OCI-LY3 (cell line): ENCODE measurements at regions not wholly inside any gene's neighbourhood (a gene's known extent, or its start where the extent isn't known, plus 50 kb on each side); places are given as distances from the start of the nearest gene placed in this dataset.

Experiments
- EZH2phosphoT487 ChIP-seq: fragments of 200-600 bp; shearing (Covaris generic); IDR thresholded peaks from 2 replicates; pipeline ENCODE4 v1.6.1; 2018; ENCODE audit warnings: antibody characterized with exemption, mixed run types, low read depth
- TF ChIP-seq, protein P1 (sequence below): fragments of 200-600, 300-600 bp; sonication (generic); IDR thresholded peaks from 2 replicates; pipeline ENCODE4 v1.5.1; 2014; ENCODE audit warnings: antibody characterized with exemption, low read length, low read depth

- TF ChIP-seq, protein P1, sequence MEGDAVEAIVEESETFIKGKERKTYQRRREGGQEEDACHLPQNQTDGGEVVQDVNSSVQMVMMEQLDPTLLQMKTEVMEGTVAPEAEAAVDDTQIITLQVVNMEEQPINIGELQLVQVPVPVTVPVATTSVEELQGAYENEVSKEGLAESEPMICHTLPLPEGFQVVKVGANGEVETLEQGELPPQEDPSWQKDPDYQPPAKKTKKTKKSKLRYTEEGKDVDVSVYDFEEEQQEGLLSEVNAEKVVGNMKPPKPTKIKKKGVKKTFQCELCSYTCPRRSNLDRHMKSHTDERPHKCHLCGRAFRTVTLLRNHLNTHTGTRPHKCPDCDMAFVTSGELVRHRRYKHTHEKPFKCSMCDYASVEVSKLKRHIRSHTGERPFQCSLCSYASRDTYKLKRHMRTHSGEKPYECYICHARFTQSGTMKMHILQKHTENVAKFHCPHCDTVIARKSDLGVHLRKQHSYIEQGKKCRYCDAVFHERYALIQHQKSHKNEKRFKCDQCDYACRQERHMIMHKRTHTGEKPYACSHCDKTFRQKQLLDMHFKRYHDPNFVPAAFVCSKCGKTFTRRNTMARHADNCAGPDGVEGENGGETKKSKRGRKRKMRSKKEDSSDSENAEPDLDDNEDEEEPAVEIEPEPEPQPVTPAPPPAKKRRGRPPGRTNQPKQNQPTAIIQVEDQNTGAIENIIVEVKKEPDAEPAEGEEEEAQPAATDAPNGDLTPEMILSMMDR = no peak
- TF ChIP-seq EZH2phosphoT487 = no peak
Observed at GRCh38 chr13:72163678-72164077, 296.7 kb upstream of the DACH1 start.
